LNCAP (cell line): ENCODE measurements at regions not wholly inside any gene's neighbourhood (a gene's known extent, or its start where the extent isn't known, plus 50 kb on each side); places are given as distances from the start of the nearest gene placed in this dataset.

Experiments used
- CTCF ChIP-seq: fragments of 450-650 bp; IDR thresholded peaks from 2 replicates; pipeline ENCODE4 v1.5.1; 2017; ENCODE audit warnings: mild to moderate bottlenecking

- no peak for TF ChIP-seq CTCF
Measured at GRCh38 chr9:106065579-106066214, 371.4 kb downstream of the TMEM38B start.

GRCh38 chr9:106066940-106067524 is 372.7 kb downstream of the TMEM38B start:
- TF ChIP-seq CTCF, result no peak

GRCh38 chr9:106069241-106069640 is 374.9 kb downstream of the TMEM38B start:
- TF ChIP-seq CTCF, result no peak

- TF ChIP-seq CTCF, result no peak
Measured at GRCh38 chr9:106072421-106072820, 378.1 kb downstream of the TMEM38B start.

GRCh38 chr9:106074006-106074405 is 379.7 kb downstream of the TMEM38B start:
- no peak for TF ChIP-seq CTCF

- TF ChIP-seq CTCF, result no peak
Measured at GRCh38 chr9:106075236-106075959, 381.1 kb downstream of the TMEM38B start.

GRCh38 chr9:106075960-106076327 is 381.6 kb downstream of the TMEM38B start:
- TF ChIP-seq CTCF, result no peak
